CMK (cell line): ENCODE measurements at regions not wholly inside any gene's neighbourhood (a gene's known extent, or its start where the extent isn't known, plus 50 kb on each side); places are given as distances from the start of the nearest gene placed in this dataset.

ENCODE experiments used
- DNase-seq: peaks from one replicate; pipeline ENCODE4 v3.0.0-alpha.2; 2010; ENCODE audit warnings: low read depth

- no peak for DNase-seq
Observed at GRCh38 chr1:239826211-239826610, 265.5 kb upstream of the FMN2 start.

GRCh38 chr1:239826736-239827135 is 264.9 kb upstream of the FMN2 start:
- DNase-seq = no peak

DNA sequence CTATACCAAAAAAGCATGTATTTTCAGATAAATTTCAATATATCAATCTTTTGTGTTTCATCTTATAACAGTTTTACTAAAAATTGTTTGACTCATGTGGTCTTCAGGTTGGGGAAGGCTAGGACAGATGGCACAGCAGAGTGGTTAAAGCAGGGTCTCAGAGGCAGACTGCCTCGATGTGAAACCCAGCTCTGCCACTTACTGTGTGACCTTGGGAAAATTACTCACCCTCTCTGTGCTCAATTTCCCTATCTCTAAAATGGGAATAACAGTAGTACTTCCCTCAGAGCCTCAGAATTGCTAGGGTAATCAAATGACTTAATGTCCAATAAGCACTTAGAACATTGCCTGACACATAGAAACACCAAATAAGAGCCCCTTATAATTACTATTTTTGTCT is 262.1 kb upstream of the FMN2 start:
- no peak for DNase-seq

DNA sequence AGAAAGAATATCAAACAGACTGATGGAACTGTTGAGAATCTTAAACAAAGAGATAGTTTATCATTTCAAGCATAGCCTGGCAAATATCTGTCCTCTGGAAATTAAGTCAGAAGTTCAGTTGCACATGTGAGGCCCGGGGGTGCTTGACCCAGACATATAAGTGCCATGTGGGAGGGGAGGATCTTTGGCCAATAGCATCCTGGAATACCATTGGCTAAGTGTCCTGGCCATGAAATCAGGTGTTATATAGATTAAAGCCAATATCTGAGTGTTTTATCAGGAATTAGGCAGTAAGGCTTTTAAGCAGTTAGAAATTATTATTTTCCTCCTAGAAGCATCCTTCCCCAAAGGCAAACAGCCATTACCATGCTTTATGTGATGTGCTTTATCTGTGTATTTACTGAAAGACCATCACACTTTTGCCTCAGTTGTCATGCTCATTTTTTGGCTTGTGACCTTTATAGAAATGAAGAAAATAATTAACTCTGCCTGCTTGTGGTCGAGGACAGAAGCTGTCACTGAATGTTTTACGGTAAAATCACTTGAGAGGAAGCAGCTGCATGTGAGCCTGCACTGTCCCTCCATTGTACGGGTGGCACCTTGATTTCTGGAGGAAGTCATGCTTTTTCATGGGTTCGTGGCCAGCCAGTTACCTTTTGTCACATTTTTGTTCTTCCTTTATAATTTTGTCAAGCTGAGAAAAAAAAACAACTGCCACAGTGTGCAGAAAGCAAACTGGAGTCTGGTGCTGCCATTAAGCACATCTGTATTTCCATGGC is 259.9 kb upstream of the FMN2 start:
- no peak for DNase-seq

GRCh38 chr1:239833723-239834122 is 258.0 kb upstream of the FMN2 start:
- DNase-seq = peak; percentile 38

DNA sequence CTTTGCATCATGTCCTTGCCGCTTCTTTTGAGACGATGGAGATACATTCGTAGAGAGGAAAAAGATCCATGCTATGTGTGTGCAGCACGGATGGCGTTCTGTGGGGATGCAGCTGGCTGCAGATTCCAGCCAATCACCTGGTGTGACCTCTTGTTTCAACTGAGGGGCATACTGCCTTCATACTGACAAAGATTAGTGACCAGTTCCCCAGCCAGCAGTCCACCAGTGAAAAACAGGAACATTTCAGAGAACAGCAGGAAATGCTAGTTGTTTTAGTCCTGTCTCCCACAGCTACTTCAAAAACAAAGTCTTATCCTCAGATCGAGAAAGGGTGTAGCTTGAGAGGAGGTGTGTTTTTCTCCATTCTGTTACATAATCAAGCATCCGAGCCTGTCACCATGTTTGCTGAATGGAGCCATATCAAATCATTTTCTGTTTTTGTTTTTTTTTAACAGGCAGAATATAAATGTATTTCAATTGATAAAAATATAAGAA is 255.7 kb upstream of the FMN2 start:
- DNase-seq = no peak

DNA sequence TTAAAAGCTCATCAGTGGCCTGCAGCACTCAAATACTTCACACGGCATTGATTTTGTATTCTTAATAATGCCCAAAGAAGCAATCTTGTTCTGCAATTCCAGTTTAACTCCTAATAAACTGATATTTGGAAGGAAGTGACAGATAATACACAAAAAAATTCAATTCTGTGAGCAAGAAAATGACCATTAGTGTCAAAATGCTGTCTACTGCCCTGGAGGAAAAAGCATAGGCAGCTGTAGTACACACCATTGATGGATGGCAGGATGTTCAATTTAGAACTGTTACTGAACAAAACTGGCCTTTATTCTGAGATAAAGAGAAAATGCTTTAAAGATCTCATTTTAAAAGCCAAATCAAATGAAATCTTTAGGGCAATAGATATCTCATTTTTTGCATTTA is 251.3 kb upstream of the FMN2 start:
- DNase-seq = no peak

DNA sequence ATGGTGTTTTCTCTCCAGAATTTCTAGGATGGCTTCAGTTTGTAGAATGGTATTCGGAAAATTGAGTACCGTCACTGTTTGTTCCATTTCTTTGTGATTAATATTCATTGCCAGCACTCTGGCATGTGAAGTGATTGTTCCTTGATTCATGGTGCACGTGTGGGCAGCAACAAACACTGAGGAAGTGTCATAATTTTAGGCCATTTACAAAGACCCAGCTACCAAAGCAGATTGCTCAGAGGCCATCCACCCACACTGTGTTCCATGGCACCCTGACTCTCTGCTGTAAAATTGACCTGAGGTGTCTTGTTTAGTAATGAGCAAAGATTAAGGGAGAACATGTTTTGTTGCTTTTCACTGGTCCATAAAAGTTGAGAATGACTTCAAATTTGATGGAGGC is 250.9 kb upstream of the FMN2 start:
- no peak for DNase-seq

DNA sequence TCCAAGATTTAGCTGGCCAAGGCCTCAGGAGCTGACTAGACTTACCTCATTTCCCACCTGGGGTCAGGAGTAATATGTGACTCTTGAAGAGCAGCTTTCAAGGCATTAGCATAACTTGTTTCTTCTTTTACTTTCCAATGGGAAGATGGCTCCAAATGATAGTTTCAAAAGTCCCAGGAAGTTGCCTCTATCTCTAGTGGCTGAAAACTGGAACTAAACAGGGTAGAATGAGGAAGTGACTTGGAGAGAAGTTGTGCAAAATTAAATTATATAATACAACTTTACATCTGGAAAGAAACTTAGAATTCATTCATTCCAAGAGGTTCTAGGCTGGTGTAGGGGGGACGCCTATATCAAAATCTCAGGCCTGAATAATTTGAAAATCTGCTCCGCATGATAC is 250.1 kb upstream of the FMN2 start:
- no peak for DNase-seq

- DNase-seq = no peak
Observed at GRCh38 chr1:239843541-239843940, 248.1 kb upstream of the FMN2 start.

GRCh38 chr1:239844833-239845232 is 246.8 kb upstream of the FMN2 start:
- DNase-seq = no peak

DNA sequence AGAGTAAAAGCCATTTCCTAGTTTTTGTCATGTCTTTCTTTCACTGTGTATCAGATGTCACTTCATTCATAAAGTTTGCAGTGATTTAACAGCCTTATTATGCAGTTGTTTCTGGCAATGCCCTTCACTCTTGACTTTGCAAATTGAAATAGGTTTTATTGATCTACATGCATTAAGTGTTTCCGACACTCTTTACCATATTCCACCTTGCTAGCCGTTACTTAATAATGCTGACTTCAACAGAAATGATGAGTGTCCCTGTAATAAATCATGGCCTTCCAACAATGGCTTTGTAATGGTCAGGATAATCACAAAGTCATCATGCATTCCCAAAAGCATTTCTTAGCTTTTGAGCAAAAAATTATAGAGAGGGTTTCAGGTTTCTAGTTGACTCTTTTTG is 236.8 kb upstream of the FMN2 start:
- no peak for DNase-seq

GRCh38 chr1:239856067-239856466 is 235.6 kb upstream of the FMN2 start:
- DNase-seq = no peak

DNA sequence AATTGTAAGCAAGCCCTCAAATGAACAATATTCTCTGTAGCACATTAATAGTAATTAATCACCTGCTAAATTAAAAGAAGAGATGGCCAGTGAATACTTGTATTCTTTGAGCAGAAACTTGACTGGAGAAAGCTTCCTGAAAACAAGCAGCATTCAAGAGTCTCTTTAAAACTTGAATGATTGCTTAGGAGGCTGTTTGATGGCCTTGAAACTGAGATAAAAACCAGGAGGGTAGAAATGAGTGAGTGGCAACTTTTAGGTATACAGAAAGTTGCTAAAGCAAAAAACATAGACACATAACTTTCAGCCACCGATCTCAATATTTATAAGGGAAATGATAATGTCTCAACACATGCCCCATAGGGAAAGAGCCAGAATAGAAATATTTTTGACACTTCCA is 234.8 kb upstream of the FMN2 start:
- no peak for DNase-seq

DNA sequence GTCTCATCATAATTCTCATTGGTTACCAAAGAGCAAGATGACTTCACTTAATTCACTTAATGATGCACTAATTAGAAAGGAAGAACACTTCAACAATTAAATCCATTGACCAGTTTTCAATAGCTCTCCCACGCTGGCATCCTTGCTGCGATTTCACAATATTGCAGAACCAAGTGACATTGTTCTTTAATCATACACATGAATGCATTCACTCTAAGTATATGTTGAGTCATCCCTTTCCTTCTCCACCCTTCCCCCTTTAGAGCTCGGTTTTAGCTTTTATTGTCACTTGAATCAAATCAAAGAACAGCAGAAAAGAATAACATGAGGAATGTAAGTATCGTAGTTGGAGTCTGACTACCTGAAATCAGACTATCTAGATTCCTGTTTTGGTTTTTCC is 233.6 kb upstream of the FMN2 start:
- DNase-seq = no peak

DNA sequence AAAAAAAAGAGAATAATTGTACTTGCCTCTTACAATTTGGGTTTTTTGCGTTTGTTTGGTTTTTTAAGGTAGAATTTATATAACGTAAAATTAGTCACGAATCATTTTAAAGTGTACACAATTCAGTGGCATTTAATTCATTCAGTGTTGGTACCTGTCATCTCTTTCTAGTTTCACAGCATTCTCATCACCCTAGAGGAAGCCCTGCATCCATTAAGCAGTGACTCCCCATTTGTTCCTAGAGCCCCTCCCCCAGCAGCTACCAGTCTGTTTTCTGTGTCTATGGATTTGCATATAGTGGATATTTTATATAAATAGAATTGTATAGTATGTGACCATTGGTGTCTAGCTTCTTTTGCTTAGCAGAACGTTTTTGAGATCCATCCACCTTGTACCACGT is 233.2 kb upstream of the FMN2 start:
- no peak for DNase-seq

- no peak for DNase-seq
Observed at GRCh38 chr1:239861985-239862384, 229.7 kb upstream of the FMN2 start.

DNA sequence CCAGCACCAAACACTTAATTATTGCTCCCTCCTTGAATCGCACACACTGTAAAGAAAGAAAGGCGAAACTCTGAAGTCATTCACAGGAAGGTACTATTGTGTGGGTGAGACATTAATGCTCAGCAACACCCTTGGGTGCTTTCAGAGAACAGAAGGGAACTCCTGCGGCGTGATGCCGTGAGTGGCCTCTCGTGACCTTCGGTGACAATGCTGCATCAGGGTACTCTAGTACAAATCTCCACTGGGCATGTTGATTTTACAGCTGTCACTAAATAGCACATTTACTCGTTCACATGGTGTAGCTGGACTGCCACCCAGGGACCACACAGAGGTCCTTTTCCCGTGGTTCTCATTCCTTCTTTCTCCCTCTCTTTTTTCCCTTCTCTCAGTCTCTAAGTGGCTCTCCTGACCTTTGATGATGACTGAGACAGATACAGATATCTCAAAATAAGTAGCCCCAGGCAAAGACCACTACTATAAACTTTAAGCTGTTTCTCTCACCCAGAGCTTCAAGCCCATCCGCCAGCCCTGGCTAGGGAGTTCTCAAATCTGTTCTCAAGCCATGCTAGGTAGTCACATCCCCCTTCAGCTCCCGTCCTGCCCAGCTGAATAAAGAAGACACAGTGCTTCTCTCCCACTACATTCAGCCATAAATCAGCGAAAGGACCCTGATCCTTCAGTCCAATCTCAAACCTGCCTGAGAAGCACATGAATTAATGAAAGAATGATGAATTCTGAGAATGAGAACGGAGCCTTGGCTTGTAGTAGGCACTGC is 223.4 kb upstream of the FMN2 start:
- no peak for DNase-seq

DNA sequence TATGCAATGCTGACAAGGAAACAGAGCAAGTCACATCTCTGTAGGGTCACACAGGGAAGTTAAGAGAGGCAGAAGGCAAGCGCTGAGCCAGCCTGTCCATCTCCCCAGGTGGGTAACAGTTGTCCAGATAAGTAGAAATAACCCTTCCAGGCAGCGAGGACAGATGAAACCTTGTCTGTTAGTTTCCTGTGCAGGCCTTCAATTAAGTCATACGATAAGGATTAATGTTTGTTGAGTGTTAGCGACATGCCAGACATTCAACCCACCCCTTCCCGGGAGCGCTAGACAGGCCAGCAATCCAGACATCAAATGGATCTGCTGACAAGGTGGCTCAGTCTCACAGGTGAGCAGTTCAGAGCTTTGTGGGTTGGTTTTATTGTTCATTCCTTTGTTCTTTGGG is 221.5 kb upstream of the FMN2 start:
- no peak for DNase-seq

DNA sequence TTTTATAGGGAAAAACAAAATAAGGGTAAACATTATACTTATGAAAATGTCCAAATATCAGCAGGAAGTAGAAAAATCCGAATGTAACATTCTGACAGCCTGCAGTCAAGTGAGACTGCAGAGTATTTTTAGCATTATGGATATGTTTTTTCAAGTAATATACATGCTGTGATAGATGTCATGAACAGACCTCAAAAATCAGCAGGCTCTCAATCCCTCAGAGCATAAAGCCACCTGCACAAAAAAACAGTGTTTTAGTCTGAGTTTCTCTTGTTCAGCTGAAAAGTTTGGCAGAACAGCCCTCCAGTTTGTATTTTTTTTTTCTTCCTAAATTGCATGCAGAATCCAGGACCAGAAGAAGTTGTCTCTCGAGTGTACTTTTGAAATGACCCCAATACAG is 219.1 kb upstream of the FMN2 start:
- DNase-seq = no peak

DNA sequence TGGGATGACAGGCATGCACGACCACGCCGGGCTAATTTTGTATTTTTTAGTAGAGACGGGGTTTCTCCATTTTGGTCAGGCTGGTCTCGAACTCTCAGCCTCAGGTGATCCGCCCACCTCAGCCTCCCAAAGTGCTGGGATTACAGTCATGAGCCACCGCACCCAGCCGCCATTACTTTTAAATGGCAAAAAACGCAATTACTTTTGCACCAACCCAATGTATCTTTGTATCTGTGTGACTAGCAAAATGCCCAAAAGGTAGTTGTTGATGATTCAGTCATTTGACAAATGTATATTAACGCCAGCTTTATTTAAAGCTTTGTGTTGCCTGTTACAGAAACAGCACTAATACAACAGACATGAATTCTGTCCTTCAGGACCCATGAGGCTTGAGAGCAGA is 216.9 kb upstream of the FMN2 start:
- no peak for DNase-seq

- no peak for DNase-seq
Observed at GRCh38 chr1:239879321-239880170, 212.1 kb upstream of the FMN2 start.

GRCh38 chr1:239882967-239883366 is 208.7 kb upstream of the FMN2 start:
- no peak for DNase-seq
